Adrenal gland (tissue), 9 donors: ENCODE measurements at regions not wholly inside any gene's neighbourhood (a gene's known extent, or its start where the extent isn't known, plus 50 kb on each side); places are given as distances from the start of the nearest gene placed in this dataset.

Source experiments
- DNase-seq, 7 donors: peaks; one replicate each; pipeline ENCODE4 v3.0.0-alpha.2; 2019 to 2020
- H3K27ac ChIP-seq, 5 donors: fragments of 200-600 bp; sonication (generic) in 4 of 5; 1 replicate in 3 of 5; 2 replicates in 2 of 5; pipeline versions ENCODE4 v1.5.1 to v1.8.0; 2016 to 2020; ENCODE audit warnings: mild to moderate bottlenecking in 1 of 5
- H3K27me3 ChIP-seq: fragments of 200-600 bp; 2 replicates; pipeline ENCODE4 v1.8.0; 2021
- H3K36me3 ChIP-seq, 2 donors: fragments of 200-600 bp; replicated peaks in 1 of 2; 1 replicate in 1 of 2; 2 replicates in 1 of 2; pipeline versions ENCODE4 v1.5.1 to v1.8.0; 2018 to 2022
- H3K4me1 ChIP-seq, 2 donors: fragments of 200-600 bp; replicated peaks in 1 of 2; 1 replicate in 1 of 2; 2 replicates in 1 of 2; pipeline versions ENCODE4 v1.5.1 to v1.8.0; 2018 to 2021
- H3K4me3 ChIP-seq, 4 donors: fragments of 200-600 bp; sonication (generic) in 3 of 4; one replicate each; pipeline ENCODE4 v1.5.1; 2016 to 2018
- H3K9me3 ChIP-seq, 3 donors: fragments of 200-600 bp; sonication (generic) in 1 of 3; replicated peaks in 1 of 3; 1 replicate in 2 of 3; 2 replicates in 1 of 3; pipeline versions ENCODE4 v1.5.1 to v1.8.0; 2016 to 2021
- POLR2A ChIP-seq, 2 donors: fragments of 450-650 bp; IDR thresholded peaks; one replicate each; pipeline ENCODE4 v1.6.1; 2017; ENCODE audit warnings: antibody characterized with exemption in 2 of 2, mild to moderate bottlenecking in 2 of 2, moderate library complexity in 1 of 2
- WGBS, 4 donors: extraction: QIAGEN DNeasy Blood & Tissue Kit in 2 of 4; methylation state at CpG; one replicate each; pipeline versions ENCODE4 v1.1.5 to v1.1.7; 2013 to 2017; 5-methylcytosine and 5-hydroxymethylcytosine counted together
- intact Hi-C, 2 donors: fragments of 100-400 bp; cut with DNase I; formaldehyde crosslinking; loops; one replicate each; pipeline versions ENCODE4 v1.14.1 to v1.15.0; 2022 to 2023
- TF ChIP-seq, protein P1 (sequence below), 6 experiments: fragments of 450-650 bp in 4 of 6; fragments of 200-600 bp in 2 of 6; sonication (generic) in 1 of 6; IDR thresholded peaks; 1 replicate in 5 of 6; 2 replicates in 1 of 6; pipeline versions ENCODE4 v1.5.1 to v1.8.0; 2016 to 2021; ENCODE audit warnings: antibody characterized with exemption in 6 of 6, mild to moderate bottlenecking in 2 of 6, moderate library complexity in 1 of 6
- donor health status: healthy with polysubstance abuse.
- donor health status: Bipolar disorder and iron deficiency.
- donor health status: DM: yes; HTN: yes; CAD: no.
- donor health status: DM: no; HTN: no; CAD: no.
- donor health status: DM: no; HTN: no; CAD: no.

DNA sequence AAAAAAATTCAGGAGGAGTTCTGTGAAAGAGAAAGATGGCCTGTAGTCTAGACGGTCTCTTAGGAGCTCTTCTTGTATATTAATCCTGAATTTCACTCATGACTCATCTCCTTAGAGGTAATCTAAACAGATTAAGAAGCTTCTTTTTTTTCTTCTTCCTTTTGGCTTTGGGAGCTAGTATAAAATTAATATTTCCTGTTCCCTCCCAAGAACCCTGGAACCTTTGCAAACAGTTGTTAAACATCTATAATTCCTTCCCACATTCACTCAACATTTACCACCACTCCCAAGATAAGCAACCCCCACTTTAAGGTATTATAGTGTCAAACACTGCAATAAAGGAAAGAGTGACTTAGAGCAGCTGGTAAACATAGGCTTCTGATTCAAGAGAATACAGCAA lies 146.4 kb upstream of the EDNRA start:
- no peak for DNase-seq
- no peak overlapping the region for H3K27ac ChIP-seq
- no peaks in the 10 kb centered on the region for H3K4me1 ChIP-seq
- 48 to 56% (median 53%) methylated on average over 1 of the region's 1 CpG for whole genome bisulfite sequencing, 4 donors
- TF ChIP-seq, protein P1, sequence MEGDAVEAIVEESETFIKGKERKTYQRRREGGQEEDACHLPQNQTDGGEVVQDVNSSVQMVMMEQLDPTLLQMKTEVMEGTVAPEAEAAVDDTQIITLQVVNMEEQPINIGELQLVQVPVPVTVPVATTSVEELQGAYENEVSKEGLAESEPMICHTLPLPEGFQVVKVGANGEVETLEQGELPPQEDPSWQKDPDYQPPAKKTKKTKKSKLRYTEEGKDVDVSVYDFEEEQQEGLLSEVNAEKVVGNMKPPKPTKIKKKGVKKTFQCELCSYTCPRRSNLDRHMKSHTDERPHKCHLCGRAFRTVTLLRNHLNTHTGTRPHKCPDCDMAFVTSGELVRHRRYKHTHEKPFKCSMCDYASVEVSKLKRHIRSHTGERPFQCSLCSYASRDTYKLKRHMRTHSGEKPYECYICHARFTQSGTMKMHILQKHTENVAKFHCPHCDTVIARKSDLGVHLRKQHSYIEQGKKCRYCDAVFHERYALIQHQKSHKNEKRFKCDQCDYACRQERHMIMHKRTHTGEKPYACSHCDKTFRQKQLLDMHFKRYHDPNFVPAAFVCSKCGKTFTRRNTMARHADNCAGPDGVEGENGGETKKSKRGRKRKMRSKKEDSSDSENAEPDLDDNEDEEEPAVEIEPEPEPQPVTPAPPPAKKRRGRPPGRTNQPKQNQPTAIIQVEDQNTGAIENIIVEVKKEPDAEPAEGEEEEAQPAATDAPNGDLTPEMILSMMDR (IDR thresholded peaks at IDR 0.05), result no peak
- TF ChIP-seq POLR2A (IDR thresholded peaks at IDR 0.05), result no peak
- intact Hi-C loops, result no loop called here
- H3K27me3 ChIP-seq, result no peaks in the 10 kb centered on the region
- no peaks in the 10 kb centered on the region for H3K9me3 ChIP-seq
- no peak overlapping the region for H3K4me3 ChIP-seq
- no peaks in the 10 kb centered on the region for H3K36me3 ChIP-seq

DNA sequence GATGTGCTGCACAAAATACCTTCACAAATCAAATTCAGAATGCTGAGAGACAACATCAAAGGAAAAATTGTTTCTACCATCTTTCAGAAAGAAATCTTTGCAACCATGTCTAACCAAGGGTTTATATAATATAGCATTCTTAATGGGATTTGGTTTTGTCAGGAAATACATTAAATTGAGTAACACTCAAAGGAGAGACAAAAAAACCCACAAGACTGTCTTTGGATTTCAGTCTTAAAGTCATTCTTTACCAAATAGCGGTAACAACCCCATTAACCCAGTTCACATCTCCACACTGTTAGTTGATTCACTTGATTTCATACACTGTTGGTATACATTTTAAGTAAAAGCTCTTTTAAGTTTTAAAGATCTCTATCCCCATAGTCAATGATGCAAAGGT lies 145.7 kb upstream of the EDNRA start:
- TF ChIP-seq, protein P1 (IDR thresholded peaks at IDR 0.05), result no peak
- no peak for TF ChIP-seq POLR2A (IDR thresholded peaks at IDR 0.05)
- 90 to 95% (median 93%) methylated on average over 1 of the region's 1 CpG for WGBS, 4 donors
- intact Hi-C loops, result no loop called here
- Histone ChIP-seq H3K4me3 (no peak overlapping the region), H3K27ac (no peak overlapping the region), H3K27me3 (no peaks in the 10 kb centered on the region), H3K9me3 (no peaks in the 10 kb centered on the region), H3K36me3 (no peaks in the 10 kb centered on the region), H3K4me1 (no peaks in the 10 kb centered on the region)
- DNase-seq, result no peak

DNA sequence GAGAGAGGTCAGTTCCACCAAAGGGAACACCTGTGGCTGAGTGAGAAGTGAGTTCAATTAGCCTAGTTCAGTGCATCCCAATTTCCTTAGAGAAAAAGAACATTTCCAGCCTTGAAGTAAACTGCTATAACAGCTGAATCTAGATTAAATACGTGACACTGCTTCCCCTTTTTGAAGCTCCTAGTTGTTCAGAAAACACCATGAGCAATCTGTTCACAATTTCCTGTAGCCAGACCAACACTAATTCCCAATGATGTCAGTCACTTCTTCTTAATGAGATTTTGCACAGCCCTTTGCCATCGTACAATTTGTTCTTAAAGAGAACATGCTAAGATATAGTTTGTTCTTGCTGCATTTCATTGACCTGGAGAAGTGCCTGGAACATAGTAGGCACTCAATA lies 144.6 kb upstream of the EDNRA start:
- Histone ChIP-seq H3K36me3 (no peaks in the 10 kb centered on the region), H3K27ac (no peak overlapping the region), H3K4me3 (no peak overlapping the region), H3K4me1 (no peaks in the 10 kb centered on the region), H3K27me3 (no peaks in the 10 kb centered on the region), H3K9me3 (no peaks in the 10 kb centered on the region)
- 58 to 75% (median 61%) methylated on average over 2 of the region's 2 CpGs for WGBS, 4 donors
- no peak for TF ChIP-seq POLR2A (IDR thresholded peaks at IDR 0.05)
- TF ChIP-seq, protein P1 (IDR thresholded peaks at IDR 0.05), result no peak
- no peak for DNase-seq
- intact Hi-C loops, result no loop called here

DNA sequence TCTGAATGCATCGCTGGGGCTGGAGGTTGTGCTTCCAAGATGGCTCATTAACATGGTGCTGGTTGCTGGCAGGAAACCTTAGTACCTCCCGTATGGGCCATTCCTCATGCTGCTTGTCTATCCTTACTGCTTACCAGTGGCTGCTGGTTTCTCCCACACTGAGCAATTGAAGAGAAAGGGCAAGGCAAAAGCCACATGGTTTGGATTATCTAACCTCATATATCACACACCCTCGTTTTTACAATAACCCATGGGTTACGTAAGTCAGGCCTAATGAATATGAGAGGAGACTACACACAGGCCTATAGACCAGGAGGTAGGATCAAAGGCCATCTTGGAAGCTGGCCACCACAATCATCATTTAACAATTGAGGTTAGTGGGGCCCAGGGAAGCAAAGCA lies 141.8 kb upstream of the EDNRA start:
- Histone ChIP-seq H3K27me3 (no peaks in the 10 kb centered on the region), H3K27ac (no peak overlapping the region), H3K4me1 (no peaks in the 10 kb centered on the region), H3K36me3 (no peaks in the 10 kb centered on the region), H3K4me3 (no peak overlapping the region), H3K9me3 (no peaks in the 10 kb centered on the region)
- no peak for DNase-seq
- WGBS, 4 donors, result 64 to 79% (median 68%) methylated on average over 4 of the region's 4 CpGs
- TF ChIP-seq, protein P1 (IDR thresholded peaks at IDR 0.05), result no peak
- no peak for TF ChIP-seq POLR2A (IDR thresholded peaks at IDR 0.05)
- intact Hi-C loops, result no loop called here
